ENCODE measurements at regions not wholly inside any gene's neighbourhood (a gene's known extent, or its start where the extent isn't known, plus 50 kb on each side); places are given as distances from the start of the nearest gene placed in this dataset.
"Not testable (repeated sequence)": the region's sequence is repeated elsewhere in the genome, so short reads cannot be mapped to it uniquely, and the experiment has no call there.

DNA sequence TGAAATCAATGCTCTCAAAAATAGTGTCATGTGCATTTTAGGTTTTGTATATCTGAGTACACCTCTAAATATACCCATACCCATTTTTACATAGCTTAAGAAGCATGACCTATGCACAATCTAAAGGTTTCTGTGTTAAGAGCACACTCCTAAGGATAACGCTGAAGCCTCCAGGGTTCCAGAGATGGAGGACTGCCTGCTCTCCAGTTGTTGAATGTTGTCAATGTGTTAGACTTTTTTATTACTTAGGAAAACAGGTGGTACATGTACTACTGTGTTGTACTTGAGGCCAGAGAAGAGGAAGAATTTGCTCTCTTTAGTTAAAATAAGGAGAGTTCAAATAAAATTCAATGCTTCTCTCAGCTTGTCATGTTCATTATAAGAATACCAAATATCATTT is 141.2 kb downstream of the EMB start:
- Mint-ChIP-seq H3K36me3 (ENCODE audit: low read depth) (no peaks in the 10 kb centered on the region), H3K4me1 (no peaks in the 10 kb centered on the region), H3K4me3 (no peak overlapping the region), H3K27ac (no peak overlapping the region), H3K9me3 (peaks cover 73% of the 10 kb centered on the region), H3K27me3 (ENCODE audit: insufficient read depth) (no peaks in the 10 kb centered on the region)
- H3K9me3 ChIP-seq (ENCODE audit: control insufficient read depth, low read length), result peaks cover 33% of the 10 kb centered on the region
- 86 to 93% methylated on average over 1 of the region's 1 CpG for WGBS, 2 experiments (ENCODE audit: insufficient coverage in 1 of 2, insufficient read length in 1 of 2)
- H3K27ac ChIP-seq (ENCODE audit: low read depth, low read length), result no peak overlapping the region
- no peak overlapping the region for H3K9ac ChIP-seq (ENCODE audit: extremely low read depth, low read length, poor library complexity, severe bottlenecking)
- DNase-seq, result no peak
- no peaks in the 10 kb centered on the region for H3K27me3 ChIP-seq (ENCODE audit: control insufficient read depth, insufficient read depth, low read length, poor library complexity, severe bottlenecking)
- TF ChIP-seq CTCF (conservative IDR thresholded peaks at IDR 0.05), result no peak
- H3K4me3 ChIP-seq (ENCODE audit: low read length), result no peak overlapping the region
- H3K4me1 ChIP-seq (ENCODE audit: control insufficient read depth, insufficient read depth, low read length), result no peaks in the 10 kb centered on the region
- no peaks in the 10 kb centered on the region for H3K36me3 ChIP-seq (ENCODE audit: control insufficient read depth, insufficient read depth, low read length)

DNA sequence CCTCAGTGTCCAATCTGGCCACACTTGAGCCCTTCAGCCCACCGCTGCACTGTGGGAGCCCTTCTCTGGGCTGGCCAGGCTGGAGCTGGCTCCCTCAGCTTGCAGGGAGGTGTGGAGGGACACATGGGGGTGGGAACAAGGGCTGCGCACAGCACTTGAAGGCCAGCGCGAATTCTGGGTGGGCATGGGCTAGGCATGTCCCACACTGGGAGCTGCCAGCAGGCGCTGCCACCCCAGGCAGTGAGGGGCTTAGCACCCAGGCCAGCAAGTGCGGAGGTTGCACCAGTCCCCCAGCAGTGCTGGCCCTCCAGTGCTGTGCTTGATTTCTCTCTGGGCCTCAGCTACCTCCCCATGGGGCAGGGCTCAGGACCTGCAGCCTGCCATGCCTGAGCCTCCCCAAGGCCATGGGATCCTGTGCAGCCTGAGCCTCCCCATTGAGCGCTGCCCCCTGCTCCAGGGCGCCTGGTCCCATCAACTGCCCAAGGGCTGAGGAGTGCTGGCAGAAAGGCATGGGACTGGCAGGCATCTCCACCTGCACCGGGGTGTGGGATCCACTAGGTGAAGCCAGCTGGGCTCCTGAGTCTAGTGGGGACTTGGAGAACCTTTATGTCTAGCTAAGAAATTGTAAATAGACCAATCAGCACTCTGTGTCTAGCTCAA is 148.2 kb downstream of the EMB start:
- DNase-seq, result no peak
- H3K27ac Mint-ChIP-seq, result no peak overlapping the region
- no peak overlapping the region for H3K27ac ChIP-seq (ENCODE audit: low read depth, low read length)
- H3K4me1 ChIP-seq (ENCODE audit: control insufficient read depth, insufficient read depth, low read length), result no peaks in the 10 kb centered on the region
- H3K4me1 Mint-ChIP-seq, result no peaks in the 10 kb centered on the region
- TF ChIP-seq CTCF (conservative IDR thresholded peaks at IDR 0.05), result no peak
- no peaks in the 10 kb centered on the region for H3K36me3 Mint-ChIP-seq (ENCODE audit: low read depth)
- WGBS, 2 experiments (ENCODE audit: insufficient coverage in 1 of 2, insufficient read length in 1 of 2), result 77 to 81% methylated on average over 3 to 9 of the region's 9 CpGs
- H3K27me3 ChIP-seq (ENCODE audit: control insufficient read depth, insufficient read depth, low read length, poor library complexity, severe bottlenecking), result no peaks in the 10 kb centered on the region
- no peak overlapping the region for H3K4me3 ChIP-seq (ENCODE audit: low read length)
- no peaks in the 10 kb centered on the region for H3K27me3 Mint-ChIP-seq (ENCODE audit: insufficient read depth)
- H3K36me3 ChIP-seq (ENCODE audit: control insufficient read depth, insufficient read depth, low read length), result no peaks in the 10 kb centered on the region
- H3K9me3 ChIP-seq (ENCODE audit: control insufficient read depth, low read length), result peaks cover 46% of the 10 kb centered on the region
- H3K9ac ChIP-seq (ENCODE audit: extremely low read depth, low read length, poor library complexity, severe bottlenecking), result no peak overlapping the region
- peaks cover 80% of the 10 kb centered on the region for H3K9me3 Mint-ChIP-seq
- no peak overlapping the region for H3K4me3 Mint-ChIP-seq

- not testable (repeated sequence) for H3K36me3 Mint-ChIP-seq (ENCODE audit: low read depth); H3K4me1 ChIP-seq (ENCODE audit: control insufficient read depth, insufficient read depth, low read length); H3K27me3 Mint-ChIP-seq (ENCODE audit: insufficient read depth); H3K27ac Mint-ChIP-seq; H3K27me3 ChIP-seq (ENCODE audit: control insufficient read depth, insufficient read depth, low read length, poor library complexity, severe bottlenecking); H3K4me1 Mint-ChIP-seq; DNase-seq; H3K27ac ChIP-seq (ENCODE audit: low read depth, low read length); H3K36me3 ChIP-seq (ENCODE audit: control insufficient read depth, insufficient read depth, low read length); H3K4me3 Mint-ChIP-seq; H3K4me3 ChIP-seq (ENCODE audit: low read length); H3K9ac ChIP-seq (ENCODE audit: extremely low read depth, low read length, poor library complexity, severe bottlenecking)
- H3K9me3 Mint-ChIP-seq, result peaks cover 63% of the 10 kb centered on the region
- WGBS, 2 experiments (ENCODE audit: insufficient coverage in 1 of 2, insufficient read length in 1 of 2), result 75 to 91% methylated on average over 6 to 10 of the region's 10 CpGs
- H3K9me3 ChIP-seq (ENCODE audit: control insufficient read depth, low read length), result peaks cover 36% of the 10 kb centered on the region
These were observed 160.6 kb downstream of the EMB start for GRCh38 chr5:50280461-50280860.

Measured in endodermal cell (in vitro differentiated cells).